Body of pancreas (tissue), 4 donors: ENCODE measurements at regions not wholly inside any gene's neighbourhood (a gene's known extent, or its start where the extent isn't known, plus 50 kb on each side); places are given as distances from the start of the nearest gene placed in this dataset.
A peak's percentile ranks its signal among the peaks of the same experiment; 100 is the strongest.

ENCODE experiments used
- ATAC-seq: fragments of 150-250 bp; one replicate; pipeline ENCODE4 v1.9.1; 2016
- DNase-seq, 4 donors: peaks; one replicate each; pipeline ENCODE4 v3.0.0-alpha.2; 2019
- H3K27ac ChIP-seq, 4 donors: fragments of 200-600 bp; sonication (generic); 1 replicate in 3 of 4; 2 replicates in 1 of 4; pipeline versions ENCODE4 v1.5.1 to v1.6.1; 2016 to 2019; ENCODE audit warnings: mild to moderate bottlenecking in 1 of 4, mixed read lengths in 1 of 4, moderate library complexity in 1 of 4
- H3K27me3 ChIP-seq, 2 donors: fragments of 200-600 bp; sonication (generic); one replicate each; pipeline ENCODE4 v1.6.0; 2016; ENCODE audit warnings: mild to moderate bottlenecking in 1 of 2
- H3K36me3 ChIP-seq, 2 donors: fragments of 200-600 bp; sonication (generic); replicated peaks in 1 of 2; 2 replicates each; pipeline ENCODE4 v1.5.1; 2016; ENCODE audit warnings: low read depth in 2 of 2; ENCODE audit not compliant: insufficient read depth in 1 of 2
- H3K4me1 ChIP-seq: fragments of 200-600 bp; sonication (generic); one replicate; pipeline ENCODE4 v1.6.0; 2016
- H3K4me3 ChIP-seq, 2 donors: fragments of 200-600 bp; sonication (generic); 1 replicate in 1 of 2; 2 replicates in 1 of 2; pipeline ENCODE4 v1.5.1; 2016 to 2019
- H3K9me3 ChIP-seq, 3 donors: fragments of 200-600 bp; sonication (generic); 1 replicate in 2 of 3; 2 replicates in 1 of 3; pipeline ENCODE4 v1.5.1; 2016
- POLR2A ChIP-seq, 3 donors: fragments of 450-650 bp; IDR thresholded peaks; one replicate each; pipeline ENCODE4 v1.6.1; 2016; ENCODE audit warnings: antibody characterized with exemption in 3 of 3, mild to moderate bottlenecking in 2 of 3
- WGBS, 2 donors: methylation state at CpG; one replicate each; pipeline ENCODE4 v1.1.5; 2017; 5-methylcytosine and 5-hydroxymethylcytosine counted together
- intact Hi-C: fragments of 100-400 bp; cut with DNase I; formaldehyde crosslinking; loops from one replicate; pipeline ENCODE4 v1.15.1; 2023
- TF ChIP-seq, protein P1 (sequence below), 7 experiments: fragments of 450-650 bp in 4 of 7; fragments of 200-600 bp in 3 of 7; sonication (generic) in 3 of 7; IDR thresholded peaks; one replicate each; pipeline ENCODE4 v1.5.1; 2016 to 2019; ENCODE audit warnings: antibody characterized with exemption in 7 of 7

DNA sequence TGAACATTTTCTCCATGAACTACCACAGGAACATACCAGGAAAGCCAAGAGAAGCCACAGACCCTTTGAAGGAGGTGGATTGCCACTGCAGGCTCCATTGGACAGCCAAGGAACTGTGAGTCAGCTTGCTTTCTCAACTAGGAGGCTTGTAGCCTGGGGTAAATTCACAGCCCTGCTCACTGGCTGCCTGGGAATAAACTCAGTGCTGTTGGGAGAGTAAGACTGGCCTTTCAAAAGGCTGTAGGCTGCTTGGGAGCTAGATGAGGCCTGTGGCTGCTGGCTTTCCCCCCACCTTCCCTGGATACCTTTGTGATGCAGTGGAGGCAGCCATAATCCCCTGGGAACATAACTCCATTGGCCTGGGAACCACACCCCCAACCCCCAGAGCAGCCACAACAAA is 223.5 kb upstream of the RBMS3 start:
- Histone ChIP-seq H3K27me3 (no peaks in the 10 kb centered on the region), H3K27ac (no peak overlapping the region), H3K4me3 (no peak overlapping the region), H3K36me3 (no peaks in the 10 kb centered on the region), H3K4me1 (no peaks in the 10 kb centered on the region), H3K9me3 (peaks cover 0 to 10% (median 0%) of the 10 kb centered on the region in 3 donors)
- TF ChIP-seq, protein P1, sequence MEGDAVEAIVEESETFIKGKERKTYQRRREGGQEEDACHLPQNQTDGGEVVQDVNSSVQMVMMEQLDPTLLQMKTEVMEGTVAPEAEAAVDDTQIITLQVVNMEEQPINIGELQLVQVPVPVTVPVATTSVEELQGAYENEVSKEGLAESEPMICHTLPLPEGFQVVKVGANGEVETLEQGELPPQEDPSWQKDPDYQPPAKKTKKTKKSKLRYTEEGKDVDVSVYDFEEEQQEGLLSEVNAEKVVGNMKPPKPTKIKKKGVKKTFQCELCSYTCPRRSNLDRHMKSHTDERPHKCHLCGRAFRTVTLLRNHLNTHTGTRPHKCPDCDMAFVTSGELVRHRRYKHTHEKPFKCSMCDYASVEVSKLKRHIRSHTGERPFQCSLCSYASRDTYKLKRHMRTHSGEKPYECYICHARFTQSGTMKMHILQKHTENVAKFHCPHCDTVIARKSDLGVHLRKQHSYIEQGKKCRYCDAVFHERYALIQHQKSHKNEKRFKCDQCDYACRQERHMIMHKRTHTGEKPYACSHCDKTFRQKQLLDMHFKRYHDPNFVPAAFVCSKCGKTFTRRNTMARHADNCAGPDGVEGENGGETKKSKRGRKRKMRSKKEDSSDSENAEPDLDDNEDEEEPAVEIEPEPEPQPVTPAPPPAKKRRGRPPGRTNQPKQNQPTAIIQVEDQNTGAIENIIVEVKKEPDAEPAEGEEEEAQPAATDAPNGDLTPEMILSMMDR (IDR thresholded peaks at IDR 0.05), result no peak
- no peak for TF ChIP-seq POLR2A (IDR thresholded peaks at IDR 0.05)
- ATAC-seq (no peak), DNase-seq (no peak)
- intact Hi-C loops, result no loop called here

DNA sequence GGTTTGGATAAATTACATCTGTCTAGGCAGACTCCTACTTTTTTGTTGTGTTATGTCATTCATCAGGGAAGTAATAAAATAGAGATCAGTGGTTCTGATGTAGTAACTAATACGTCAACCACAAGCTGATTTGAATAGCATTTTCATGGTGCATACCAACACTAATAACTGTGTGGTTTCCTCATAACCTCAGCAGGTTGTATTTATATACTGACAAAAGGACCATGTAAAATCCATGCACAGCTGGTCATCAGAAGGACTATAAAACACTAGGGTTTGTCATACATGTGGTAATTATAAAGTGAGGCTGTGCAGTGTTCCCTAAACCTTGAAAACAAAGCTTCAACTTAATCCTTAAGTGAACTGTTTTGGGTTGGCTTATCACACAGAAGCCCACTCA is 216.8 kb upstream of the RBMS3 start:
- TF ChIP-seq, protein P1 (IDR thresholded peaks at IDR 0.05), result no peak
- TF ChIP-seq POLR2A (IDR thresholded peaks at IDR 0.05), result no peak
- DNase-seq, result no peak
- no peak overlapping the region for H3K4me3 ChIP-seq
- WGBS, 2 donors, result 26 to 45% methylated on average over 1 of the region's 1 CpG
- no peak overlapping the region for H3K27ac ChIP-seq
- H3K27me3 ChIP-seq, result no peaks in the 10 kb centered on the region
- no peaks in the 10 kb centered on the region for H3K36me3 ChIP-seq
- H3K9me3 ChIP-seq, result no peaks in the 10 kb centered on the region
- no peak for ATAC-seq
- intact Hi-C loops, result no loop called here
- H3K4me1 ChIP-seq, result no peaks in the 10 kb centered on the region

DNA sequence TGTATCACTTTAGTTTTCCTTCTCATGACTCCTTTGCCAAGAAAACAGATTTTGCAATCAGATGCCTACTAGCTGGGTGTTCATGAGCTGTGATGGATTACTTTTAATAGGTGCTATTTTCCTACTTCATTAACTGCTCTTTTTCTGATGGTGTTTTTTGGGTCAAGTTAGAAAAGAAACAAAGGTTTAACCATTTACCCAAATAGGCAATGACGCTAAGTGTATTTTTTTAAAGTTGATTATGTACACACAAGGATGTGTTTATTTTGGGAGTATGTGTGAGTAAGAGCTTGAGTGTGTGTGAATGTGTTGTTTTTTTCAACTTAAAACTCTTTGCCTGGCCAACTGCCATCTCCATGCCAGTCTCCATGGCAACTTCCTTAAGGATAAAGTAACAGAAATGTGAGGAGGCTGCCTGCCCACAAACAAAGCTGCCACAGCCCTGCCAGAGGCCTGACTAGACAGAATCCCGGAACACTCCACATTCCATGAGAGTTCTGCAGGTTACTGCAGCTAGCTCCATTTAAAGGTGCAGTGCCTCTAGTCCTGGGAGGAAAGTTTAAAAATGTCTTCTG is 215.6 kb upstream of the RBMS3 start:
- H3K4me1 ChIP-seq, result no peaks in the 10 kb centered on the region
- ATAC-seq, result peak; percentile 98
- no peak overlapping the region for H3K27ac ChIP-seq
- DNase-seq, result peak; percentile 64 to 81 (median 72)
- H3K9me3 ChIP-seq, result no peaks in the 10 kb centered on the region
- H3K27me3 ChIP-seq, result no peaks in the 10 kb centered on the region
- no peaks in the 10 kb centered on the region for H3K36me3 ChIP-seq
- 5 to 12% methylated on average over 2 of the region's 2 CpGs for WGBS, 2 donors
- TF ChIP-seq POLR2A (IDR thresholded peaks at IDR 0.05), result no peak
- TF ChIP-seq, protein P1 (IDR thresholded peaks at IDR 0.05), result no peak
- intact Hi-C loops, result no loop called here
- H3K4me3 ChIP-seq, result no peak overlapping the region

DNA sequence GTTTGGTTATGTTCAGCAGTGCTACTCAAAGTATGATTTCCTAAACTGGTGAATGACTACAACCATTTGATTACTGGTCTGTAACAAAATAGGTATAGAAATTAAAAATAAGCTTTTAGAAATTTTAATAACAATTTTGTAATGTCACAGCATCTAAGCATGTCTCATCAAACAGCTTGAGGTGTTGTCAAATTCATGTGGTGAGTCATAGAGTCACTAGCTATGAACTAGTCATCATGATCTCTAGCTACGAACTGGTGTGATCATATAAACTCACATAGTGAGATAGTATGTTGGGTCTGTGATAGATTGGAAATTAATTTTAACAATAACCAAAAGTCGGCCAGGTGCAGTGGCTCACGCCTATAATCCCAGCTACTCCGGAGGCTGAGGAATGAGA is 213.9 kb upstream of the RBMS3 start:
- H3K9me3 ChIP-seq, result no peaks in the 10 kb centered on the region
- no peak overlapping the region for H3K4me3 ChIP-seq
- no peak overlapping the region for H3K27ac ChIP-seq
- WGBS, 2 donors, result 55 to 68% methylated on average over 4 of the region's 4 CpGs
- TF ChIP-seq, protein P1 (IDR thresholded peaks at IDR 0.05), result no peak
- TF ChIP-seq POLR2A (IDR thresholded peaks at IDR 0.05), result no peak
- no peaks in the 10 kb centered on the region for H3K4me1 ChIP-seq
- no peaks in the 10 kb centered on the region for H3K27me3 ChIP-seq
- ATAC-seq (no peak), DNase-seq (no peak)
- H3K36me3 ChIP-seq, result no peaks in the 10 kb centered on the region
- intact Hi-C loops, result no loop called here

- no peaks in the 10 kb centered on the region for H3K9me3 ChIP-seq
- intact Hi-C loops, result no loop called here
Measured at GRCh38 chr3:29070959-29071634, 209.8 kb upstream of the RBMS3 start.

More at GRCh38 chr3:29070959-29071634, 209.8 kb upstream of the RBMS3 start:
- Histone ChIP-seq H3K27ac (no peak overlapping the region), H3K4me1 (no peaks in the 10 kb centered on the region), H3K4me3 (no peak overlapping the region), H3K27me3 (no peaks in the 10 kb centered on the region), H3K36me3 (no peaks in the 10 kb centered on the region)
- no peak for DNase-seq
- no peak for ATAC-seq
- 58% methylated on average over 3 of the region's 3 CpGs for WGBS, 2 donors
- no peak for TF ChIP-seq POLR2A (IDR thresholded peaks at IDR 0.05)
- TF ChIP-seq, protein P1 (IDR thresholded peaks at IDR 0.05), result no peak
